GM18508 (cell line): ENCODE measurements at regions not wholly inside any gene's neighbourhood (a gene's known extent, or its start where the extent isn't known, plus 50 kb on each side); places are given as distances from the start of the nearest gene placed in this dataset.

Source experiments
- ATAC-seq: cut with Tn5 transposase; IDR thresholded peaks from one replicate; pipeline ENCODE4 v1.9.1; 2021; ENCODE audit warnings: moderate number of reproducible peaks; ENCODE audit not compliant: insufficient read depth, unreplicated experiment

DNA sequence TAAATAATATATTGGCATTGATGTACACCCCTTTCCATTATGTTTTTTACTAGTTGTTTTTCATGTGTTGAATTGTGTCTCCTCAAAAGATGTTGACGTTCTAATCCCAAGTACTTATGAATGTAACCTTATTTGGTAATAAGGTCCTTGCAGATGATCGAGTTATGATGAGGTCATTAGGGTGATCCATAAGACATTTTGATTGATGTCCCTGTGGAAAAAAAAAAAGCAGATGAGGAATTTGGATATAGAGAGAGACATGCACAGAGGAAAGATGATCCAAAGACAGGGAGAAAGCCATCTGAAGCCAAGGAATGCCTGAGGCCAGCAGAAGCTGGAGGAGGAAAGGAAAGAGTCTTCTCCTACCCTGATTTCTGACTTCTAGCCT is 632.7 kb downstream of the TLR4 start:
- ATAC-seq, result no peak

DNA sequence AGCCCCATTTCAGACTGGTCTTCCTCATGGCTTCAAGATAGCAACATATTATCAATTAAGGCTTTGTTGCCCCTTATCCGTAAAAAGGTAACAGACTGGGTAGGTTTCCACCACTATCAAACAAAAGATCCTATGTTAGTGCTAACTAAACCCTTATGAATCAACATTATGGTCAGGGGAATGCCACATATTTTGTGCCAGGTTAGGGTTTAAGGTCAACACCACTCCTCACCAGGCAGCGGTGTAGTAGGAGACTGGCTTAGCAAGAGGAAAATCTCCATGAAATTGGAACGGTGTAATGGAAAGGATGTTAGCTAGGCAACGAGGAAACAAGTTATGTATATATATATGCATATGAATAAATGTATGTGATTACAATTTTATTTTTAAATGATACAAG is 655.8 kb downstream of the TLR4 start:
- ATAC-seq, result no peak

DNA sequence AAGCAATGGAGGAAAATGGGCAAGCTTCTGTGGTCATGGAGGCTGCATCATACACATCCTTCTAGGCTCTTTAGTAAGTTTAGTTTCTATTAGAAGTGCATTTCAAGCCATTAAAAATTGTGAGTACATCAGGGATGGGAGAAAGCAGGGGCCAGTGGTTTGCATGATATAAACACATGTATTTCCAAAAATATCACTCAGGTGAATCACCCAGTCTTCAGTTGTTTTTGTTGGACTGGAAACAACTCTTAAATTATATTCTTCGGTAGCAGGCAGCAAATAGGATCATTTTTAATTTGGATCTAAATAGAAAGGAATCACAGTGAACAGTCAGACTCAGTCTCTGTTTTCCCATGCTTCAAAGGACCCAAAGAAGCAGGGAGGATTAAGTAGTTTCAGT is 657.9 kb downstream of the TLR4 start:
- no peak for ATAC-seq

DNA sequence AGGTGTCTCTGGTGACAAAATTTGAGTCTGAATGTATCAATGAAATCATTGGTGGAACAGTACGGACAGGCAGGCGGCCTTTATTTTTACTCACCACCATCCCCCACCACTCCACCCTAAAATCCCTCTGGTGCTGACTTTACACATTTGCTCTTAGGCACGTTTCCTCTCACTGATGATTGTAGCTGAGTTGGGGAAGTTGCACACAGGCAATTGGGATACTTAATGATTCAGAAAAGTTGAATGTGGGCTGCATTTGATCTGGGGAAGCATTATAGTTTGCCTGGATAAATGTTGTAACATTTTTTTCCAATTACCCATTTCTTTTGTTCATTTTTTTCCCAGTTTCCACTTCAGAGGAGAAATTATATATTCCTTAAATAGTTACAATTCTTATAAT is 658.4 kb downstream of the TLR4 start:
- ATAC-seq, result no peak

DNA sequence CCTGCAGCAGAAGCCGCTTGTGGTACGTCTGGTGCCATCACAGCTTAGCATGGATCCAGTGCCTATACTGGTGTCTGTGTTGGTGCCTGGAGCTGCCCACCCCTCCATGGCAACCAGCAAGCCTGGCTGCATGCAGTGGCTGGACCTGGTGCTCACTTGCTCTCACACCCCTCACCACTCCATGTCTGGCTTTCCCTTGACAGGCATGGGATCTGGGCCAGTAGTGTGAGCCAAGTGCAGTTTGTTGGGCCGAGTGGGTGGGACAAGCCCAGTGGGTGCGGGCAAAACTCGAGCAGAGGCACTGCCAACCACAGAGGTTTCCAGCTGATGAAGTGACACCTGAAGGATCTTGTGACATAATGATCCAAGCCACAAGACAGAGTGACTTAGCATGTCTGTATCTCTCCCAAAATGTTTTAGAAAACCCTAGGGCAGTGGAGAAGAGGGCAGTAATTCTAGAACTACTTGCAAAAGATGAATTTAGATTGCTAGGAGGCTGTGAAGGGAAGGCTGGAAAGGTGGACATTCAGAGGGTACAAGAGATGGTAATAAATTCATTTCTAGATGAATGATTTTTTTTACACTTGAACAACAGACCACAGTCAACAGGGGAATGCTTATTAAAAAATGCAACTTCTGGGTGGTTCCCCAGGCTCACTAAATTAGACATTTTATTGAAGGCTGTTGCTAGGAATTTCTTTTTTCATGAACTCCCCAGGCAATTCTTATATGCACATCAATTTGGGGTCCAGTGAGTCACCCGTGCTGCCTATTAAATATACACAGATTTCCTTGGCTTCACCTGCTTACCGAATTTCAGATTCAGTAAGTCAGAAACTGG is 660.3 kb downstream of the TLR4 start:
- no peak for ATAC-seq

DNA sequence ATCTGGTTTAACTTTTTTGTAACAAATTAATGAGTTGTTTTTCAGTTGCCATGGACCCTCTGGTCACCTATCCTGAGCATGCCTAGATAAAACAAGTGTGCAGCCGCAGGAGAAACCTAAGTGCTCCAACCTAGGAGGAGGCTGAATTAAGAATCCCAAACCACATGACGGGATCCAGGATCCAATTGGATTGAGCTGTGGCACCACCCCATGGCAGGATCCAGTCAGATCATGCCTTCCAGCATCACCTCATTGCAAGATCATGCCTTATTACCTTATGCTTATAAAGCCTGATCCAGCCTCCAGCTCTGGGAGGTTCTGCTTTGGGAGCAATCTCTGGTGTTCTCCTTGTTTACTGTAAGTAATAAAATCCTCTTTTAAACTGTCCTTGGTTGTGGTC is 662.0 kb downstream of the TLR4 start:
- no peak for ATAC-seq

DNA sequence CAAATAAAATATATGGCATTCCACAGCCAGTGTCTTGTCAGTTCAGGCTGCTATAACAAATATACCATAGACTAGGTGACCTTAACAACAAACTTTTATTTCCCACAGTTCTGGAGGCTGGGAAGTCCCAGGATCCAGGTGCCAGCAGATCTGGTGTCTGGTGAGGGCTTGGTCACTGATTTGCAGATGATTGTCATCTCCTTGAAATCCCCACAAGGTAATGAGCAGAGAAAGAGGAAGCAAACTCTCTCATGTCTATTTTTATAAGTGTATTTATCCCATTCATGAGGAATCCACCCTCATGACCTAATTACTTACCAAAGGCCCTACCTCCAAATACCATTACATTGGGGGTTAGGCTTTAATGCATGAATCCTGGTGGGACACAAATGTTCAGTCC is 663.2 kb downstream of the TLR4 start:
- no peak for ATAC-seq

DNA sequence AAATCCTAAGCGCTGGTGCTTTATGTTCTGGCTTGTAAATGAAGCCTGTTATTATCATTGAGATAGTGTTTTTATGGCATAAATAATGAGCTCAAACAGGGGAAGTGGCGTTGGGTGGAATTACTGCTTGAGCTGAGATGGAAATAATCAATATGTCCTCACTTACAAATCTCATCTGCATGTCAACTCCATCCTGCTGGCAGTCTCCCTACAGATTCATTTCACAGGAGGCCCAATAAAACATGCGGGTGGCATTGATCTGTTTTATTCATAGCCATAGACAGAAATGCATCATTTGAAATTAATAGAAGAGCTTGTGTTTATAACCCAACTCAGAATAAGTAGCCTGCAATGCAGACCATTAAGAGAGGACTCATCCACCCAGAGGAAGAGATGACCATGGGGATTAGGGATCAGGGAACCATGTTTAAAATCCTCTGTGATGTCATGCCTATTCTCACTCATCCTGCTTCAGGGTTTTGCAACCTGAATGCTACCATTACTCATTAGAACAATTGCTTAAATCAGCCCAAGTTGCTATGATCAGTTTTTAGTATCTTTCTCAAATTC is 680.4 kb downstream of the TLR4 start:
- ATAC-seq, result no peak

DNA sequence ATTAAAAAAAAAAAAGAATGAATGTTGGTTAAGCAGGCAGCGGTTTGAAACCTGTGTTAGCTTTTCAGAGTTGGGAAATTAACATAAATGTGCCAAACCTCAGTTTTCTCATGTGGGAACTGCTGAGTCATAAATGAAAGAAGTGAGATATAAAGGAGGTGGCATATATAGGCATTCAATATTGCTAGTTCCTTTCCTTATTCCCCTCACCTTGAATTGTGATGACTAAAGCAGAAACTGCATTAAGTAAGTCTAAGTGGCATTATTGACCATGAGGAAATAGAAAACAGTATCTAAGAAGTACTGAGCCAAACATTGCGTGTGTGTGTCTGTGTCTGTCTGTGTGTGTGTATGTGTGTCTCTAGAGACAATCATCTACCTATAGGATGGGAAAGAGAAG is 691.2 kb downstream of the TLR4 start:
- ATAC-seq, result peak; percentile 85

DNA sequence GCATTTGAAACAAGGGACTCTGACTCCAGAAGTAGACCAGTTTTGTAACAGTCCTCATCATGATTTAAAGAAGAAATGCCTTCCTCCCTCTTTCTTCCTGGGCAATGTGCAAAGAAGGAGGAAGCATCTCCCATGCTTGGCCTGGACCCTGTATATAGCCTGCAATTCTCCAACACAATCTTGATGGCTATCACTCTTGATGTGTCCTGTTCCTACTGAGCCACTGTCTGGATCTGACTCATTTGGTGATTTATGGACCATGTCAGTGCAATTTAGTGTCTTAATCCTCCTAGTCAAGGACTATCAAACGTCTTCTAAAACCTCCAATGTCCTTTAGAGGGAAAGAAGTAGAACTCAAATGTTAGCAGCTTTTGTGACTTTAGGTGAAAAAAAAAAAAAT is 697.3 kb downstream of the TLR4 start:
- no peak for ATAC-seq

DNA sequence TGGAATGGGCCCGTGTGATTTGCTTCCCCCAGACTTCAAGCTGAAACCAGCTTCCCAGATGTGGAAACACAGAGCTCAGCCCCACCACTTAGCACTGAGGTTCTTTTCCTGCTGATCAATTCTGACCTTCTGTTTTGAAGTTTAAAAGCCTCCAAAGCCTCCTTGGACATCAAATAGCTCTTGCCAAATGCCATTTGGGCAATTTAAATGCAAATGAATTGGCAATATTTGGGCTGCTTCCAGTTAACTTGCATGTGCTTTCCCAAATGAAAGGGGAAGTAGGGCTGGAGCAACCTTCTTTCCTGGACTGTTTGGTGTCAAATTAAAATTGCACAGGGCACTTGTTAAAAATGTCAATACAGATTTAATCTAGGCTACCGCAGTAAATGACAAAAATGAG is 710.5 kb downstream of the TLR4 start:
- no peak for ATAC-seq

DNA sequence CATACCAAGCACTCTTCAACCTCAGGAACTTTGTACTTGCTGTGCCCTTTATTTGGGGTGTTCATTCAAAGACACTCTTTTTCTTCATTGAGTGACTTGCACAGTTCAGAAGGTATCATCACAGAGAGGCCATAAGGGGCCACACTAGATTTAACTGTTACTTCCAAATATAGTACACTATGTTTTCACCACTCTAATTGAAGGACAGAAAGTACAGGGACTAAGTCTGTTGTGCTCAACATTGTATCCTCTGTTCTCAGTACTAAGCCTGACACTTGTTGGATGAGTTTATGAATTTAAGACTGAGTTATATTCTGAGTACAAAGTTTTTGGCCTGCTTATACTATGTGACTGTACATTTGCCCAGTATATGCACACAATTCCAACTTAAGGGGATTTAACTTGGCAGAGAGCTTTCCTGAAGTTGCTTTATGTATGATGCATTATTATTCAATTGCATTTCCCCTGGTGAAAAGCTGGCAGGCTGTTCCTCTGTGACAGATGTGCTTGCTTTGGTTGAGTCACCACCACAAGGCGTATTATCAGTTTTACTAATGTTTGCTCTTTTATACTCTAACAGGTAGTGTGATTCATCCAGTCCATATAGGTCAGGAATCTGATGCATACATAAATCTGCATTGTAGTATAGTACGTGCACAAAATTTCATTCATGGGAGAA is 714.8 kb downstream of the TLR4 start:
- no peak for ATAC-seq

DNA sequence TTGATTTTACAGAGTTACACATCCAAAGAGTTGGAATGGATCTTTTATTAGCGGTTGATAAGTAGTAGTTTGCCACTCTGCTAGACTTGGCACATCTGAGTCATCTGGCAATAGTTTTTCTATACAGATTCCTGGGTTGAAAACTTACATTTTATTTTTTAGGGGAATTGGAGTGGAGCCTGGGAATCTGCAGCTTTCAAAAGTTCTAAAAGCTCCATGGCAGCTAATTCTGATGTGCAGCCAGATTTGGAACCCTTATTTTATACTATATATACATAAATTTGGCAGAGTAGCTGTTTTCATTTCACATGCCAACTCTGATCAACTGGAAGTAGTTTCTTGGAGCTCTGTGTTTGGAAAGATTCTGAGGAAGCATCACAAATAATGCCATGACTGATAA is 715.5 kb downstream of the TLR4 start:
- no peak for ATAC-seq

DNA sequence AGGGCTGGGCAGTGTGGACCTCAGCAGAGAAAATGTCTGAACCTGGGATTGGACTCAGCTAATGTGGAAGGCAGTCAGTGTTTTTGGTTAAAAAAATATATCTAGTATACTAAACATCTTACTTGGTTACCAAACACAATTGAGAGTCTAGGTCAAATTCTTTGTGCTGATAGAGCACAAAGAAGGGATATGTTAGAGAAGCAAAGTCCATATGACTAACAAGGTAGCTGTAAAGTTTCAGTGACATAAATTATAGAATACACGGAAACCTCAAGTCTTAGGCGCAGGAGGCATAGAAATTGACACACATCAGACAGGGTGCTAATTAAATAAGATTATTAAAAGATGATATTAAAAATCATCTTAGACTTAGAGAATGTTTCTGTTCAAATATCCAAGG is 718.3 kb downstream of the TLR4 start:
- ATAC-seq, result no peak

DNA sequence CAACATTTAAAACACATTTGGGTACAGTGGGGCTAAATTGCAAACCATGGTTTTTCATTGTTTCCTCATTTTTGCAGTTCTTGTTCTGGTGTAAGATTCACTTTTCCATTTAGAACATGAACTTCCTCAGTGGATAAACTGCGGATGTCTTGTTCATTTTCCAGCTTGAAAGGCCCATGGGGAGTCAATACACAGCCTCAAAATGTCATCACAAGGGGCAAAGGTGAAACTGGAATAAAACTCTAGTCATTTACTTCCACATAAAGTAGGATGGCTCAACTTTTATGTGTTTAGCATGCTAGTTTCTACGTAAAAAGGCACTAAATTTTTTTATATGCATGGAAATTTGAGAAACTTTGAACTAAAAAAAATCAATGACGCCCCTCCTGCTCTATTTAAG is 718.8 kb downstream of the TLR4 start:
- ATAC-seq, result no peak

DNA sequence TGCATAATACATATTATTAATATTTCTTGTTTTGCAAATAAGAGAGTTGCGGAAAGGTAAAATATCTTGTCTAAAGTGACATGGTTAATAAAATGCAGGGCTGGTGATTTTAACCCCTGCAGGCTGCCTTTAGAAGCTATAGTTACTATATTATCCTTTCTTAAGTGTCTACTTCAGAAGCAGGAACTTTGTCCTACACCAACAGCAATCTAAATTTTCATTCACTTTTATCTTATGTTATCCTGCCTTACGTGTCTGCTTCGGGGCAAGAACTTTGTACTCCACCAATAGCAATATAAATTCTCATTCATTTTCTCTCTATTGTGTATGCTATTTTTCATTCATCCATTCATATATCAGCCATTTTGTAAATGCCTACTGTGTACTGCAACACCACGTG is 719.5 kb downstream of the TLR4 start:
- ATAC-seq, result no peak

DNA sequence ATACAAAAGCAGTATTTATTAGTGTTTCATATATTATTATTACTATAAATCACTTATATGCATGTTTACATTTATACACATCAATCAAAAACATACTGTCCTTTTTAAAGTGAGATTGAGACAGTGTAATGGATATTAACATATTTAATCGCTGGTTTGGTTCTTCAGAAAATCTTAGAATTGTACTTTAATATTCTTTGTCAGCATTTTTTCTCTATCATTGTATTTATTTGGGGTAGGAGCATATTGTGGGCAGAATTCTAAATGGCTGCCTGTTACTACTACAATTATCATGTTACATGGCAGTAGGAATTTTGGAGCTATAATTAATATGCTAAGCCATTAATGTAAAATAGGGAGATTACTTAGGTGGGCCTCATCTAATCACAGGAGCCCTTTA is 722.6 kb downstream of the TLR4 start:
- no peak for ATAC-seq

DNA sequence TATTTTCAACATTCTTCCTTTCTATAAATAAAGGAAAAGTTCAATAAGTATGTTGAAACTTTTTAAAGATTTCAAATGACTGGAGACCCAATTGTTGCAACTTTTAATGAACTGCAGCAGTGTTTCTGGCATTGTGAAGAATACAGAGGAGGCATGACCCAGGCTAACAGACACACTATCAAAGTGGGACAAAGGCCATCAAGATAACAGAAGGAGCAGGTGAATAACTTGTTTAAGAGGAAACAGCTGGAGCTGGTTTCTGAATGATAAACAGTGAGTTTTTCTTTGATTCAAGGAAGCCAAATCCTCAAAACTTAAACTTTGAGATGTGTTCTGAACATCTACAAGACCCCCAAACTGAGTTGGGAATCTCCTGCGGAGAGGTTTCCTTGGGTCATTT is 734.6 kb downstream of the TLR4 start:
- ATAC-seq, result no peak

DNA sequence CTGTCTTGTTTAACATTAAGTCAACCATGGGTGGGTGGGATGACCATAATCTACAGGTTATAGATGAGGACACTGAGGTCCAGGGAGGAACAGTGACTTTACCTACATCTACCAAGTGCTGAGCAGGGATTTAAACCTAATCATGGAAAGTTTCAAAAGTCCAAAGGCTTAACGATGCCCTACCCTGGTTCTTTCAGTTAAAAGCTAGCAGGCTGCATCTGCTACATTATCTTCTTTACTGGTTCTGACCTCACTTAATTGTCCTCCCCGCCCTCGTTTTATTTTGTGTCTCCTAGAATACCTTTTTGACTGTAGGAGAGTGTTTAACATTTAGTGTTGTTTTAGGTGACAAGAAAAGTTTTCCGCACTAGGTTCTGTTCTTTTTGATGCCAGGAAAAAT is 735.2 kb downstream of the TLR4 start:
- no peak for ATAC-seq

DNA sequence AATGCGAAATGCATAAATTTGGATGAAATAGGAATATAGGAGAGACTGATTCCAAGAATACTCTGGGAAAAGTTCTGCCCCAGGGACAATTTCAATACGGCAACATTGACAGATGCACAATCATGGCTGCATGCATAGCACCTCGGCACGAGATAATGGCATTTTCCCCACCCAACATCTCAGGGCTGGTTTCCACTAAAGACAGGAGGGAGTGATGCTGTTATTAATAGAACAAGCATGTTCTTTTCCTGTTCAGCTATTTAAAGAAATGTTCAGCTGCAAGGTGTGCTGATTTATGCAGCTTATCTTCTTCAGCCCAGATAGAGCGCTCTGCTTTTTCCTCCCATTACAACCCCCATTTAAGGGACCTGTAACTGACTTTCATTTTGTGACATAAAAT is 740.2 kb downstream of the TLR4 start:
- no peak for ATAC-seq

DNA sequence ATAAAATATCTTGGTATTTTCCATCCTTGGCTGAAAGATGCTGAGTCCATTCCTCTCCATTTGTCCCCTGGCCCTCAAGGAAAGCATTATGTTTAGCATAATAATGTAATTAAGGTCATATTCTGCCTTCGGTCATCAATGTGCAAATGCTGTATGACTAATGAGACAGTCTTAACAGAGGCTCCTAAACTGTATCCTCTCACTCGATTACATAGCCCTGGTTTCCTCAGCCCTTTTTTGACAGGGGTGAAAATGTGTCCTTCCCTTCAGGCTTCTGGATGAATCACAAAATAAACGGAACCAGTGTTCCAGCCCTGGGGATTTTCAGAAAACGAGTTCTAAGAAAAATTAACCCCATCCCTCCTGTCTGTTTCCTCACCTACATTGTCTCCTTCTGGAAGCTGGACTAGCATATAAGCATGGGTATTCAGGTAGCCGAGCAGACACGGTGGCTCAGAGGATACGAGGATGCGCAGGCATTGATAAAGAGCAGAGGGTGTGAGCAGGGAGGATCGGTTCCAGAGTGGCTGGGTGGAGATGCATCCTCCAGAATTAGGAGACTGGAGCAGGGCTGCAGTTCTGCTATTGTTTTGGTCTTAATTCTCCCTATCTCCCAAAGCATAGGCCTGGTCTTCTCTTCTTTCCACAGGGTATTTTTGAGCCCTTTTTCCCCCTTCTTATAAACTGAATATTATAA is 742.9 kb downstream of the TLR4 start:
- ATAC-seq, result no peak
